Fibroblast of skin of right quadriceps (primary cell): ENCODE measurements at regions not wholly inside any gene's neighbourhood (a gene's known extent, or its start where the extent isn't known, plus 50 kb on each side); places are given as distances from the start of the nearest gene placed in this dataset.

Experiments
- DNase-seq: peaks from one replicate; pipeline ENCODE4 v3.0.0-alpha.2; 2013

- no peak for DNase-seq
Observed at GRCh38 chr11:119876841-119877240, 147.8 kb upstream of the NECTIN1 start.

- no peak for DNase-seq
Observed at GRCh38 chr11:119875841-119876600, 147.0 kb upstream of the NECTIN1 start.

GRCh38 chr11:119874660-119875238 is 145.7 kb upstream of the NECTIN1 start:
- no peak for DNase-seq

GRCh38 chr11:119873761-119874421 is 144.9 kb upstream of the NECTIN1 start:
- DNase-seq = no peak

GRCh38 chr11:119872611-119873310 is 143.8 kb upstream of the NECTIN1 start:
- no peak for DNase-seq

- peak; percentile 15 for DNase-seq
Observed at GRCh38 chr11:119865661-119866156, 136.7 kb upstream of the NECTIN1 start.

GRCh38 chr11:119864836-119865235 is 135.8 kb upstream of the NECTIN1 start:
- DNase-seq = no peak

- DNase-seq = no peak
Observed at GRCh38 chr11:119863851-119864601, 135.0 kb upstream of the NECTIN1 start.

GRCh38 chr11:119863236-119863635 is 134.2 kb upstream of the NECTIN1 start:
- DNase-seq = no peak

GRCh38 chr11:119861160-119861559 is 132.2 kb upstream of the NECTIN1 start:
- no peak for DNase-seq

- DNase-seq = no peak
Observed at GRCh38 chr11:119860561-119861094, 131.6 kb upstream of the NECTIN1 start.

GRCh38 chr11:119859684-119860083 is 130.7 kb upstream of the NECTIN1 start:
- DNase-seq = no peak

GRCh38 chr11:119858288-119858687 is 129.3 kb upstream of the NECTIN1 start:
- no peak for DNase-seq

GRCh38 chr11:119856681-119857485 is 127.9 kb upstream of the NECTIN1 start:
- DNase-seq = no peak

- no peak for DNase-seq
Observed at GRCh38 chr11:119855066-119855465, 126.1 kb upstream of the NECTIN1 start.

- no peak for DNase-seq
Observed at GRCh38 chr11:119854521-119854920, 125.5 kb upstream of the NECTIN1 start.

GRCh38 chr11:119853581-119854360 is 124.8 kb upstream of the NECTIN1 start:
- no peak for DNase-seq

- DNase-seq = no peak
Observed at GRCh38 chr11:119852741-119853140, 123.7 kb upstream of the NECTIN1 start.

- no peak for DNase-seq
Observed at GRCh38 chr11:119850822-119851409, 121.9 kb upstream of the NECTIN1 start.

- DNase-seq = no peak
Observed at GRCh38 chr11:119849872-119850271, 120.9 kb upstream of the NECTIN1 start.
